ENCODE measurements at regions not wholly inside any gene's neighbourhood (a gene's known extent, or its start where the extent isn't known, plus 50 kb on each side); places are given as distances from the start of the nearest gene placed in this dataset.
A peak's percentile ranks its signal among the peaks of the same experiment; 100 is the strongest.

GRCh38 chr1:193960040-193960439 lies 773.6 kb upstream of the B3GALT2 start:
- no peaks in the 10 kb centered on the region for H3K4me1 Mint-ChIP-seq
- peaks cover 4% of the 10 kb centered on the region for H3K27me3 Mint-ChIP-seq (ENCODE audit: low read depth, poor library complexity)
- no peak for TF ChIP-seq CTCF (IDR thresholded peaks at IDR 0.05)
- H3K4me3 Mint-ChIP-seq: no peak overlapping the region
- H3K36me3 Mint-ChIP-seq (ENCODE audit: low read depth): no peaks in the 10 kb centered on the region
- peak overlapping the region; percentile 81 for H3K27ac Mint-ChIP-seq
- peaks cover 5% of the 10 kb centered on the region for H3K9me3 Mint-ChIP-seq
- DNase-seq: no peak

- Mint-ChIP-seq H3K27me3 (ENCODE audit: low read depth, poor library complexity) (no peaks in the 10 kb centered on the region), H3K27ac (no peak overlapping the region), H3K36me3 (ENCODE audit: low read depth) (no peaks in the 10 kb centered on the region), H3K4me1 (peaks cover 7% of the 10 kb centered on the region), H3K9me3 (peaks cover 5% of the 10 kb centered on the region), H3K4me3 (no peak overlapping the region)
- no peak for DNase-seq
- TF ChIP-seq CTCF (IDR thresholded peaks at IDR 0.05): no peak
Measured at GRCh38 chr1:193957556-193958095, 771.2 kb upstream of the B3GALT2 start.

GRCh38 chr1:193952778-193953374 lies 766.5 kb upstream of the B3GALT2 start:
- Mint-ChIP-seq H3K27me3 (ENCODE audit: low read depth, poor library complexity) (no peaks in the 10 kb centered on the region), H3K9me3 (peaks cover 3% of the 10 kb centered on the region), H3K4me3 (no peak overlapping the region), H3K36me3 (ENCODE audit: low read depth) (no peaks in the 10 kb centered on the region), H3K4me1 (peaks cover 10% of the 10 kb centered on the region), H3K27ac (no peak overlapping the region)
- no peak for TF ChIP-seq CTCF (IDR thresholded peaks at IDR 0.05)
- no peak for DNase-seq

GRCh38 chr1:193951984-193952383 lies 765.6 kb upstream of the B3GALT2 start:
- Mint-ChIP-seq H3K4me1 (peaks cover 10% of the 10 kb centered on the region), H3K9me3 (peaks cover 2% of the 10 kb centered on the region), H3K27me3 (ENCODE audit: low read depth, poor library complexity) (no peaks in the 10 kb centered on the region), H3K4me3 (no peak overlapping the region), H3K27ac (no peak overlapping the region), H3K36me3 (ENCODE audit: low read depth) (no peaks in the 10 kb centered on the region)
- no peak for DNase-seq
- TF ChIP-seq CTCF (IDR thresholded peaks at IDR 0.05): no peak

GRCh38 chr1:193944454-193944853 lies 758.0 kb upstream of the B3GALT2 start:
- no peak for DNase-seq
- peaks cover 3% of the 10 kb centered on the region for H3K27me3 Mint-ChIP-seq (ENCODE audit: low read depth, poor library complexity)
- H3K27ac Mint-ChIP-seq: no peak overlapping the region

More at GRCh38 chr1:193944454-193944853, 758.0 kb upstream of the B3GALT2 start:
- no peaks in the 10 kb centered on the region for H3K36me3 Mint-ChIP-seq (ENCODE audit: low read depth)
- H3K4me3 Mint-ChIP-seq: no peak overlapping the region
- peaks cover 11% of the 10 kb centered on the region for H3K9me3 Mint-ChIP-seq
- no peak for TF ChIP-seq CTCF (IDR thresholded peaks at IDR 0.05)
- no peaks in the 10 kb centered on the region for H3K4me1 Mint-ChIP-seq
